PC-3 (cell line): ENCODE measurements at regions not wholly inside any gene's neighbourhood (a gene's known extent, or its start where the extent isn't known, plus 50 kb on each side); places are given as distances from the start of the nearest gene placed in this dataset.
"Not testable (repeated sequence)": the region's sequence is repeated elsewhere in the genome, so short reads cannot be mapped to it uniquely, and the experiment has no call there.

Source experiments
- EZH2 ChIP-seq: fragments of 300-600 bp; sonication (generic); IDR thresholded peaks from one replicate; pipeline ENCODE4 v1.6.1; 2017; ENCODE audit warnings: antibody characterized with exemption, mild to moderate bottlenecking, low read length; ENCODE audit not compliant: unreplicated experiment
- EZH2phosphoT487 ChIP-seq: fragments of 300-600 bp; sonication (generic); IDR thresholded peaks from 2 replicates; pipeline ENCODE4 v1.6.1; 2018; ENCODE audit warnings: mild to moderate bottlenecking, antibody characterized with exemption, low read length, borderline replicate concordance

- TF ChIP-seq EZH2, EZH2phosphoT487: not testable (repeated sequence)
Observed at GRCh38 chr10:53335803-53336422, 563.3 kb upstream of the MBL2 start.
